ENCODE measurements at regions not wholly inside any gene's neighbourhood (a gene's known extent, or its start where the extent isn't known, plus 50 kb on each side); places are given as distances from the start of the nearest gene placed in this dataset.

GRCh38 chr1:38142606-38143005, 96.0 kb upstream of the POU3F1 start:
- no peak for TF ChIP-seq POLR2AphosphoS5 (IDR thresholded peaks at IDR 0.05; ENCODE audit: low read depth, low read length)
- no peak for TF ChIP-seq SIN3A (IDR thresholded peaks at IDR 0.05; ENCODE audit: borderline replicate concordance, insufficient read depth, low read length)
- TF ChIP-seq TAF1 (IDR thresholded peaks at IDR 0.05; ENCODE audit: borderline replicate concordance, insufficient read depth, low read length): no peak
- no peak for TF ChIP-seq REST (IDR thresholded peaks at IDR 0.05; ENCODE audit: insufficient read depth in 1 of 2, low read depth in 2 of 2, low read length in 2 of 2)

Data from PFSK-1 (cell line).